A549 (cell line): ENCODE measurements at regions not wholly inside any gene's neighbourhood (a gene's known extent, or its start where the extent isn't known, plus 50 kb on each side); places are given as distances from the start of the nearest gene placed in this dataset.

Experiments
- CEBPB ChIP-seq, 2 experiments: fragments of >200 bp in 1 of 2; sonication (Bioruptor Twin) in 1 of 2; formaldehyde crosslinking in 1 of 2; IDR thresholded peaks; 2 replicates each; pipeline ENCODE4 v1.6.1; 2012 to 2016
- CTCF ChIP-seq: fragments of >200 bp; sonication (Bioruptor Twin); formaldehyde crosslinking; IDR thresholded peaks from 3 replicates; pipeline ENCODE4 v1.5.1; 2016
- RAD21 ChIP-seq, 2 experiments: fragments of >200 bp in 1 of 2; sonication (Bioruptor Twin) in 1 of 2; formaldehyde crosslinking in 1 of 2; IDR thresholded peaks in 1 of 2; conservative IDR thresholded peaks in 1 of 2; 2 replicates in 1 of 2; 3 replicates in 1 of 2; pipeline ENCODE4 v1.6.1; 2012 to 2018; ENCODE audit warnings: inconsistent platforms in 1 of 2
- REST ChIP-seq: fragments of 200-600 bp; sonication (generic); IDR thresholded peaks from 2 replicates; pipeline ENCODE4 v1.6.1; 2016; ENCODE audit warnings: antibody characterized with exemption, mild to moderate bottlenecking, moderate library complexity

- TF ChIP-seq CTCF (no peak), REST (no peak), RAD21 (conservative IDR thresholded peaks at IDR 0.05 in 1 of 2, IDR thresholded peaks at IDR 0.05 in 1 of 2) (no peak), CEBPB (IDR thresholded peaks at IDR 0.05) (no peak)
Measured at GRCh38 chr18:68611311-68611710, 103.6 kb downstream of the TMX3 start.
